Type B pancreatic cell (in vitro differentiated cells): ENCODE measurements at regions not wholly inside any gene's neighbourhood (a gene's known extent, or its start where the extent isn't known, plus 50 kb on each side); places are given as distances from the start of the nearest gene placed in this dataset.

Experiments used
- DNase-seq: peaks from one replicate; pipeline ENCODE4 v3.0.0; 2021; ENCODE audit warnings: mixed read lengths; ENCODE audit not compliant: unreplicated experiment; ENCODE audit errors: extremely low spot score
- H3K27ac Mint-ChIP-seq: 2 replicates; pipeline ENCODE4 v1.8.0; 2021; ENCODE audit warnings: mild to moderate bottlenecking, mixed read lengths
- H3K27me3 Mint-ChIP-seq: 2 replicates; pipeline ENCODE4 v1.8.0; 2021; ENCODE audit warnings: mixed read lengths
- H3K36me3 Mint-ChIP-seq: 2 replicates; pipeline ENCODE4 v1.8.0; 2021; ENCODE audit warnings: mixed read lengths
- H3K4me1 Mint-ChIP-seq: one replicate; pipeline ENCODE4 v1.8.0; 2021; ENCODE audit warnings: mixed read lengths; ENCODE audit not compliant: unreplicated experiment
- H3K4me3 Mint-ChIP-seq: 2 replicates; pipeline ENCODE4 v1.8.0; 2021; ENCODE audit warnings: mild to moderate bottlenecking, mixed read lengths
- H3K9me3 Mint-ChIP-seq: 2 replicates; pipeline ENCODE4 v1.8.0; 2021; ENCODE audit warnings: mixed read lengths
- CTCF ChIP-seq: fragments of 200-600 bp; sonication (generic); conservative IDR thresholded peaks from 2 replicates; pipeline ENCODE4 v1.5.0; 2021; ENCODE audit warnings: antibody characterized with exemption, mild to moderate bottlenecking

GRCh38 chr10:9379183-9379582 is 1324.7 kb downstream of the GATA3 start:
- Mint-ChIP-seq H3K4me1 (no peaks in the 10 kb centered on the region), H3K4me3 (no peak overlapping the region), H3K27ac (no peak overlapping the region)

DNA sequence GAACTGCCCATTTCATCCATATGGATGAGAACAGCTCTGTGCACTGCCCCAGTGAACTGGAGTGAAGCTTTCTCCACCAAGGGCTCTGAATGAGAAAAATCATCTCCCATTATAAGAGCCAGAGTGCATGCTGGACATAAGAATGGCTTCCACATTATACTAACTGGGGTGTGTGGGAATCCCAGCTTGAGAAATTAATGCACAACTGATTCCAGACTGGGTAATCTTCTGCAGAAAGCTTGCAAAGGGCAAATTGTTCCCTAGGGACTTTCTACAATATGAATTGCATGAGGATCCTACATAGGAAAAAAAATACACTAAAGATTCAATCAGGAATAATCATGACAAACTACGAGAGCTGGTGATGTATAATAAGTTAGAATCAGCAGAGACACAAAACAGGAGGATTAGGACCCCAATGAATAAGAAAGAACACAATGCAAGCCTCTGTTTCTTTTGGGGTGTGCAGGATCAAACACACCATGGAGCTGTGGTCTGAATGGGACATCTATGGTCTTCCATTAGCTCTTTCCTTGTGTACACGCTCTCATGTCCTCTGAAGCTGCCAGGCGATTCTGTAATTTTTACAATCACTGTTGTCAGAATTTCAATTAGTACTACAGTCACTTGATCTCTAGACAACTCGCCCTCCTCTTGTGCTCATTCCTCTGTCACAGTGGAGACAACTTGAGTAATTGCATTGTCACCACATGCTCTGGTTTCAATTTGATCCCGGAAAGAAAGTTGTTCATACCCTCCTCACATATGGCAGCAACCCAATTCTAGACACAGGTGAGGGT is 1327.4 kb downstream of the GATA3 start:
- Mint-ChIP-seq H3K9me3 (peaks cover 6% of the 10 kb centered on the region), H3K4me3 (no peak overlapping the region), H3K27ac (no peak overlapping the region), H3K36me3 (no peaks in the 10 kb centered on the region), H3K27me3 (peaks cover 34% of the 10 kb centered on the region), H3K4me1 (no peaks in the 10 kb centered on the region)
- no peak for TF ChIP-seq CTCF
- no peak for DNase-seq

More at GRCh38 chr10:9379183-9379582, 1324.7 kb downstream of the GATA3 start:
- no peak for DNase-seq
- TF ChIP-seq CTCF: no peak
- Mint-ChIP-seq H3K36me3 (no peaks in the 10 kb centered on the region), H3K27me3 (peaks cover 30% of the 10 kb centered on the region), H3K9me3 (peaks cover 6% of the 10 kb centered on the region)

DNA sequence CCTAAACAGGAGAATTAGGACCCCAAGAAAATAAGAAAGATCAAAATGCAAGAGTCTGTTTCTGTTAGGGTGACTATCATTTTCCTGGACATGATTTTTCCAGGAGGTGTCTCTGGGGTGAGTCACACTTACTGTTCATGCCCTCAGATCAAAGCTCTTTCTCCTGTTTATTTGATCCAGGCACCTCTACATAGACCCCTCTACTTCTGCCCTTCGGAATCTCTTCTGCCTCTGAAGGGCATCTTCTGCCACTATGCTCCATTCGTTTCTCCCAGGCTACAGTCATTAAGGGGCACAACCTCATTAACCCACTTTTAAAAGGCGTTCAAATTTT is 1328.0 kb downstream of the GATA3 start:
- Mint-ChIP-seq H3K4me3 (no peak overlapping the region), H3K27ac (no peak overlapping the region), H3K9me3 (peaks cover 6% of the 10 kb centered on the region), H3K4me1 (no peaks in the 10 kb centered on the region), H3K36me3 (no peaks in the 10 kb centered on the region), H3K27me3 (peaks cover 34% of the 10 kb centered on the region)
- DNase-seq: no peak
- no peak for TF ChIP-seq CTCF

DNA sequence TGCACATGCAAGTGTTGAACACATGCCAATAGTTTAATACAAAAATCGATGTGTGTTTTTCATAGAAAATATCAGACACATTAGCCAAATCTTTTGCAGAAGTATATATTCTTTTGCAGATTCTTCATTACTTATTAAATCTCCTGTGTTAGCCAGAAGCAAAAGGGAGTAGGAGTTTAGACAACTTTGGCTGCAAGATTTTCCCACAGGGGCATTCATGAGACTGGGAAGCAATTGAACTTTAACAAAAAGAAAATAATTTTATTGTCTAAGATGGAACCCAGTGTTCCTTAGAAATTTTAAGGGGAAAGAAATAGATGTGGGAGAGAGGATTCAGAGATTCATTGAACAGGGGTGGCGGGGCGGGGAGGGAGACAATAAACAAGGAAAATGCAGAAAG is 1336.0 kb downstream of the GATA3 start:
- no peaks in the 10 kb centered on the region for H3K4me1 Mint-ChIP-seq
- DNase-seq: no peak
- no peaks in the 10 kb centered on the region for H3K9me3 Mint-ChIP-seq
- H3K27me3 Mint-ChIP-seq: peaks cover 15% of the 10 kb centered on the region
- no peak overlapping the region for H3K27ac Mint-ChIP-seq
- no peak overlapping the region for H3K4me3 Mint-ChIP-seq
- no peak for TF ChIP-seq CTCF
- H3K36me3 Mint-ChIP-seq: no peaks in the 10 kb centered on the region

DNA sequence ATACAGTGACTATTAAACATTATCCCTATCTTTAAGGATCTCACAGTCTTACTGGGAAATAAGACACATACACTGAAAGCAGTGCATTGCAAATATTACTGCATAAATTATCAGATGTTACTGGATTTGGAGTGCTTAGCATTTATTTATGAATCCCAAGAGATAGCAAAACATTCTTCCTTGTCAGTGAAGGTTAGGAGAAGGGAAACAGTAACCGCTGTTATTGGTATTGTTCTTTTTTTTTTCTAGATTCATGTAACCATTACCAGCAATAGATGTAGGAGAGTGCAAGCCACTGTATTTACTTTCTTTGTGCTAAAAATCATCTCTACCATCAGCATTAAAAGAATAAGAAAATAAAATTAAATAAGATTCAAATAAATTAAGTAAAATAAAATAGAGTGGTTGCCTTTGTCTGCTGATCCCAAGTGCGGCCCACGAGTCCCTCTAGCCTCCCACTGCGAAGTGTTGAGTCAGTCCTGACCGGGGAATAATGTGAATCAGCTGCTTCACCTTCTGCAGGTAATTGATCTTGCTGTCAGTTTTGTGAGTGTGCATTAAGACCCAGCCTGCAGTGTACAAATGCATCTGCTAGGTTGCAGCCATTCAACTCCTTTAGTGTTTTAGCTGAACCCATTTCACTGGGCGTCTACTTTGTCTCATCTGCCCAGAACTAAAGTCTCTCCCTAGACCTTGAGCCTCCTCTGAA is 1344.9 kb downstream of the GATA3 start:
- no peak for TF ChIP-seq CTCF
- no peaks in the 10 kb centered on the region for H3K36me3 Mint-ChIP-seq
- no peak for DNase-seq
- H3K27me3 Mint-ChIP-seq: peaks cover 10% of the 10 kb centered on the region
- no peaks in the 10 kb centered on the region for H3K9me3 Mint-ChIP-seq
- H3K27ac Mint-ChIP-seq: no peak overlapping the region
- no peaks in the 10 kb centered on the region for H3K4me1 Mint-ChIP-seq
- H3K4me3 Mint-ChIP-seq: no peak overlapping the region
